ENCODE measurements at regions not wholly inside any gene's neighbourhood (a gene's known extent, or its start where the extent isn't known, plus 50 kb on each side); places are given as distances from the start of the nearest gene placed in this dataset.

DNA sequence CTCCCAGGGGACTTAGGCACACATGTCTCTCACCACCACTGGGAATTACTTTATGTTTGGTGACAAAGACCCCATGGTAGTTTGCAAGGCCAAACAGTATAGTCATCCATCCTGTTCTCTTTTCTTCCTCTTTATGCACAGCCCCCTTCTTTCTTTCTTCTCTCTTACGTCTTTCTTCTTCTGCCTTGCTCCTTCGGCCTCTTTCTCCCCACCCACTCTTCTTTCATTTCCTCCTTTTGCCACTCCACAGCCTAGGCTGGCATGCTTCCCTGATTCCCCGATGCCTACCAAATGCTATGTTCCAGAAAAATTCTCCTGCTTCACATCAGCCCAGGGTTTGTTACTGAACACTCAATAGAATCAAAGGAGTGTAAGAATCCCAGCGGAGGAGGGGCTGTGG lies 62.4 kb upstream of the MKLN1 start:
- no peak for DNase-seq
- no peak overlapping the region for H3K4me3 ChIP-seq
- no peaks in the 10 kb centered on the region for H3K4me1 ChIP-seq
- WGBS, 2 donors, result 88 to 93% methylated on average over 4 of the region's 4 CpGs
- H3K9me3 ChIP-seq, result no peaks in the 10 kb centered on the region
- H3K36me3 ChIP-seq (ENCODE audit: low read depth, missing control alignments), result no peaks in the 10 kb centered on the region
- H3K27ac ChIP-seq, result no peak overlapping the region
- no peaks in the 10 kb centered on the region for H3K27me3 ChIP-seq
- TF ChIP-seq, protein P1, sequence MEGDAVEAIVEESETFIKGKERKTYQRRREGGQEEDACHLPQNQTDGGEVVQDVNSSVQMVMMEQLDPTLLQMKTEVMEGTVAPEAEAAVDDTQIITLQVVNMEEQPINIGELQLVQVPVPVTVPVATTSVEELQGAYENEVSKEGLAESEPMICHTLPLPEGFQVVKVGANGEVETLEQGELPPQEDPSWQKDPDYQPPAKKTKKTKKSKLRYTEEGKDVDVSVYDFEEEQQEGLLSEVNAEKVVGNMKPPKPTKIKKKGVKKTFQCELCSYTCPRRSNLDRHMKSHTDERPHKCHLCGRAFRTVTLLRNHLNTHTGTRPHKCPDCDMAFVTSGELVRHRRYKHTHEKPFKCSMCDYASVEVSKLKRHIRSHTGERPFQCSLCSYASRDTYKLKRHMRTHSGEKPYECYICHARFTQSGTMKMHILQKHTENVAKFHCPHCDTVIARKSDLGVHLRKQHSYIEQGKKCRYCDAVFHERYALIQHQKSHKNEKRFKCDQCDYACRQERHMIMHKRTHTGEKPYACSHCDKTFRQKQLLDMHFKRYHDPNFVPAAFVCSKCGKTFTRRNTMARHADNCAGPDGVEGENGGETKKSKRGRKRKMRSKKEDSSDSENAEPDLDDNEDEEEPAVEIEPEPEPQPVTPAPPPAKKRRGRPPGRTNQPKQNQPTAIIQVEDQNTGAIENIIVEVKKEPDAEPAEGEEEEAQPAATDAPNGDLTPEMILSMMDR (IDR thresholded peaks at IDR 0.05), result no peak
- intact Hi-C loops (cut with DNase I; ENCODE audit: low total_unique reads), result no loop called here

DNA sequence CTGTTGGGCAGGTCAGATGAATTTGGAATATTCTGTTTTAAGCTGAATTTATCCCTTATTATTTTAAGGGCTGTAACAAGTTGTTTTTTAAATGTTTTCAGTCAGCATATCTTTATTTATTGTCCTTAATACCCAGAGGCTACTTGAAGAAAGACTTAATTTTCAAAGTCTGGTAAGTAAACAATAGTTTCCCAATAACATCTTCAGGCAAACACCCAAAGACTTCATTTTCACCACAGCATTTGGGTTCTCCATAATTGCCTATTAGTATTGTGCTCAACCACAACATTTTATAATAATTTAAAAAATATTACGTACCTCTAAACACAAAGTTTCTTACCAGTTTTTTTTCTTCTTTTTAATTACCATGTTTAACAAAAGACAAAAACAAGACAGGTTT lies 60.0 kb upstream of the MKLN1 start:
- TF ChIP-seq, protein P1 (IDR thresholded peaks at IDR 0.05), result no peak
- TF ChIP-seq POLR2A (IDR thresholded peaks at IDR 0.05), result no peak
- intact Hi-C loops (cut with DNase I; ENCODE audit: low total_unique reads), result no loop called here
- H3K9me3 ChIP-seq, result no peaks in the 10 kb centered on the region

DNA sequence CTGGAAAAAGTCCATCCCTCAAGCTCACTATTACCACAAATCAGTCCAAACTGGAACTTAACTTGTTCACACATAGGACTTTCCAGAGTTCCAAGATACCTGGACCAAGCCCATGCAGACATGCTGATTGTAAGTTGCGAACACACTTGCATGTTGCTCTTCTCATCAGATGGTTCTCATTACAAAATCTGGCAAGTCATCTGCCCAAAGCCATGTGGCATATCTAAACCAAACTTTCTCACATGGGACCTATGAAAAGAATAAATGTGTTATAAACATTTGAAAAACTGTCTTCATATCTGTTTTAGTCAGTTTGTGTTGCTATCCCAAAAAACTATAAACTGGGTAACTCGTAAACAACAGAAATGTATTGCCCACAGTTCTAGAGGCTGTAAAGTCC lies 58.8 kb upstream of the MKLN1 start:
- H3K27me3 ChIP-seq, result no peaks in the 10 kb centered on the region
- H3K9me3 ChIP-seq, result no peaks in the 10 kb centered on the region
- TF ChIP-seq, protein P1 (IDR thresholded peaks at IDR 0.05), result no peak
- no peak for TF ChIP-seq POLR2A (IDR thresholded peaks at IDR 0.05)
- H3K4me3 ChIP-seq, result no peak overlapping the region
- 88 to 95% methylated on average over 2 of the region's 2 CpGs for WGBS, 2 donors
- H3K36me3 ChIP-seq (ENCODE audit: low read depth, missing control alignments), result no peaks in the 10 kb centered on the region
- DNase-seq, result no peak
- intact Hi-C loops (cut with DNase I; ENCODE audit: low total_unique reads), result no loop called here
- H3K27ac ChIP-seq, result no peak overlapping the region
- H3K4me1 ChIP-seq, result peaks cover 8% of the 10 kb centered on the region

More for the DNA sequence above, 60.0 kb upstream of the MKLN1 start:
- H3K36me3 ChIP-seq (ENCODE audit: low read depth, missing control alignments), result no peaks in the 10 kb centered on the region
- no peaks in the 10 kb centered on the region for H3K27me3 ChIP-seq
- peak overlapping the region in 1 of 2 donors; percentile 39 for H3K27ac ChIP-seq
- DNase-seq, result no peak
- 65 to 79% methylated on average over 1 of the region's 1 CpG for WGBS, 2 donors
- no peaks in the 10 kb centered on the region for H3K4me1 ChIP-seq
- H3K4me3 ChIP-seq, result no peak overlapping the region

DNA sequence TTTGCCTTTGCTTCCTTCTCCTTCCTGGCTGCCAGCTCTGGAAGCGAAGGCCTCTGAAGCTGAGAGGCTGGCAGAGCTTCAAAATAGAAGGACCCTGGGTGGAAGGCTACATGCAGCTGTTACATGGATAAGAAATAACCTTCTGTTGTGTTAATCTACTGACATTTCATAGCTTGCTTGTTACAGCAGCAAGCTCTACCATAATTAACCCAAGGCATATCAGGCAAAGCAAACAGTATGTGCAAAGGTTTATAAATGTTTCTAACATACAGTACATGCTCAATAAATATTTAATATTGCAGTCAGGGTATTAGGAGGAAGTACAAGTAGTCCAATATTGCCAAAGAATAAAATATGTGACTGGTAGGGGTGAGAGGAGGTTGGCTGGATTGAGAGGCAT lies 55.6 kb upstream of the MKLN1 start:
- H3K36me3 ChIP-seq (ENCODE audit: low read depth, missing control alignments), result no peaks in the 10 kb centered on the region
- WGBS, 2 donors, result 59 to 100% methylated on average over 1 of the region's 1 CpG
- intact Hi-C loops (cut with DNase I; ENCODE audit: low total_unique reads), result no loop called here
- no peak for TF ChIP-seq POLR2A (IDR thresholded peaks at IDR 0.05)
- TF ChIP-seq, protein P1 (IDR thresholded peaks at IDR 0.05), result no peak
- no peak overlapping the region for H3K4me3 ChIP-seq
- no peaks in the 10 kb centered on the region for H3K9me3 ChIP-seq
- DNase-seq, result peak; percentile 24
- peaks cover 8% of the 10 kb centered on the region for H3K4me1 ChIP-seq
- peak overlapping the region in 1 of 2 donors; percentile 76 for H3K27ac ChIP-seq
- no peaks in the 10 kb centered on the region for H3K27me3 ChIP-seq

DNA sequence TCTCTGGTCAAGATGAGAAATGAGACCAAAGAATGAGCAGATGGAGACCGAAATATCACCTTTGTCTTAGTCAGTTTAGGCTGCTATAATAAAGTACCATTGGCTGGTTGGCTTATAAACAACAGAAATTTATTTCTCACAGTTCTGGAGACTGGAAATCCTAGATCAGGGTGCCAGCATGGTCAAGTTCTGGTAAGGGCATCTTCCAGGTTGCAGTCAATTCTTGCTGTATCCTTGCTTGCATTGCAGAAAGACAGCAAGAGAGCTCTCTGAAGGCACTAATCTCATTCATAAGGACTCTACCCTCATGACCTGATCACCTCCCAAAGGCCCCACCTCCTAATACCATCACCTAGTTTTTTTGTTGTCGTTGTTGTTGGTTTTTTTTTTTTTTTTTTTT lies 52.7 kb upstream of the MKLN1 start:
- Histone ChIP-seq H3K9me3 (no peaks in the 10 kb centered on the region), H3K4me3 (no peak overlapping the region), H3K27ac (no peak overlapping the region), H3K27me3 (no peaks in the 10 kb centered on the region), H3K4me1 (peaks cover 8% of the 10 kb centered on the region), H3K36me3 (ENCODE audit: low read depth, missing control alignments) (no peaks in the 10 kb centered on the region)
- intact Hi-C loops (cut with DNase I; ENCODE audit: low total_unique reads), result no loop called here
- 84 to 88% methylated on average over 2 of the region's 2 CpGs for WGBS, 2 donors
- DNase-seq, result no peak
- no peak for TF ChIP-seq POLR2A (IDR thresholded peaks at IDR 0.05)
- TF ChIP-seq, protein P1 (IDR thresholded peaks at IDR 0.05), result no peak

Measured in testis (tissue), 2 donors.